ENCODE measurements at regions not wholly inside any gene's neighbourhood (a gene's known extent, or its start where the extent isn't known, plus 50 kb on each side); places are given as distances from the start of the nearest gene placed in this dataset.

DNA sequence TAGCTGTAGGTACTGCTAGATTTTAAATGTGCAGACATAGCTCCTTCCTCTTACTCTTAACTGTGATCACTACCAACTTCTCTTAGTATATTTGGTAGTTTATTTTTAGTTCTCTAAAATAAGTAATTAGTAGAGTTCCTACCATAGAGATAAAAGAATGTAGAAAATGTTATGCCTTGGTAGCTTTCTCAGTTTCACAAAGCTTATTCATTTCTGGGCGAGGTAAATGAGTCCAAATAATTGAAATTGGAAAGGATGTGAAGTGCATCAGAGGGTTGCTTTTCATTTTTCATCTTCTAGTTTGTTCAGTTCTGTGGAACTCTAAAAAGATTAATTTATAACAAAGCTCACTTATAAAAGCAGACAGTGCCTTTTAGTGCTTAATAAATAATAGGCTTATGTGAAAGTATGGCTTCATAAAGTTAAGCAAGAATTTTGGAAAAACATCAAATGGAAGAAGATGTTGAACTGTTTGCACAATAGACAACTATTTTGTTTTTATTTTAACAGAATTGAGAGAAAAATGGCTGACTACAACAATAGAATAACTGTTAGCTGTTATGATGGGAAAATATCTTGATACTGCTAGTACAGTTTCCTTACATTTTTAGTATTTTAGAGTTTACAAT, 303.7 kb downstream of the UTRN start:
- no peak overlapping the region for H3K4me3 ChIP-seq (replicated peaks in 1 of 3; ENCODE audit: insufficient read depth in 1 of 3, low read depth in 2 of 3, low read length in 3 of 3)
- DNase-seq (ENCODE audit: low spot score) (no peak), FAIRE-seq (no peak), ATAC-seq (no peak)
- ChIA-PET CTCF (ENCODE audit: low intra/inter-chr PET ratio, low total read pairs) (no interaction called here), POLR2A (interaction anchor here (1.4 kb wide), 1 partner anchor 72 kb away, joined by 3 read pairs; no protein-coding TSS in a partner anchor)
- intact Hi-C loops (cut with micrococcal nuclease; ENCODE audit: unreplicated experiment), result no loop called here
- H3K4me1 ChIP-seq (ENCODE audit: insufficient read depth, low read length), result no peaks in the 10 kb centered on the region
- no peaks in the 10 kb centered on the region for H4K20me1 ChIP-seq (ENCODE audit: insufficient read depth, low read length)
- WGBS (ENCODE audit: low lambda C conversion rate), result 96% methylated on average over 1 of the region's 1 CpG
- BruUV-seq (replicated peaks), result no TSS peak
- peaks cover 21 to 32% of the 10 kb centered on the region in 2 experiments for H3K36me3 ChIP-seq (replicated peaks in 1 of 2; ENCODE audit: control insufficient read depth in 1 of 2, insufficient read depth in 2 of 2, low read length in 2 of 2)
- no peak overlapping the region for H3K9ac ChIP-seq (ENCODE audit: insufficient read depth, low read depth, low read length)
- H3K27me3 ChIP-seq (ENCODE audit: control insufficient read depth in 1 of 2, insufficient read depth in 2 of 2, low read length in 2 of 2), result no peaks in the 10 kb centered on the region
- no peaks in the 10 kb centered on the region for H3K9me3 ChIP-seq (ENCODE audit: low read length)
- in situ Hi-C loops (cut with HindIII; ENCODE audit: extremely low pct_ligation_motif_present, low pct_unique_long_range_greater_than_20kb), result loop anchor here (10.0 kb wide), 3 partner anchors 436 to 1046 kb away; no protein-coding TSS in a partner anchor
- H3K4me2 ChIP-seq (ENCODE audit: low read depth, low read length), result no peak overlapping the region
- H2AFZ ChIP-seq (ENCODE audit: low read length), result no peak overlapping the region
- H3K79me2 ChIP-seq (ENCODE audit: insufficient read depth, low read length), result no peaks in the 10 kb centered on the region
- H3K27ac ChIP-seq (ENCODE audit: extremely low read length, insufficient read depth, low read length), result no peak overlapping the region
- TF ChIP-seq, protein P1, sequence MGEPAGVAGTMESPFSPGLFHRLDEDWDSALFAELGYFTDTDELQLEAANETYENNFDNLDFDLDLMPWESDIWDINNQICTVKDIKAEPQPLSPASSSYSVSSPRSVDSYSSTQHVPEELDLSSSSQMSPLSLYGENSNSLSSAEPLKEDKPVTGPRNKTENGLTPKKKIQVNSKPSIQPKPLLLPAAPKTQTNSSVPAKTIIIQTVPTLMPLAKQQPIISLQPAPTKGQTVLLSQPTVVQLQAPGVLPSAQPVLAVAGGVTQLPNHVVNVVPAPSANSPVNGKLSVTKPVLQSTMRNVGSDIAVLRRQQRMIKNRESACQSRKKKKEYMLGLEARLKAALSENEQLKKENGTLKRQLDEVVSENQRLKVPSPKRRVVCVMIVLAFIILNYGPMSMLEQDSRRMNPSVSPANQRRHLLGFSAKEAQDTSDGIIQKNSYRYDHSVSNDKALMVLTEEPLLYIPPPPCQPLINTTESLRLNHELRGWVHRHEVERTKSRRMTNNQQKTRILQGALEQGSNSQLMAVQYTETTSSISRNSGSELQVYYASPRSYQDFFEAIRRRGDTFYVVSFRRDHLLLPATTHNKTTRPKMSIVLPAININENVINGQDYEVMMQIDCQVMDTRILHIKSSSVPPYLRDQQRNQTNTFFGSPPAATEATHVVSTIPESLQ (CRISPR knock-in tag; conservative IDR thresholded peaks at IDR 0.05), result no peak
- no peak for TF ChIP-seq ZNF253 (CRISPR knock-in tag; IDR thresholded peaks at IDR 0.05; ENCODE audit: borderline replicate concordance)
- TF ChIP-seq ZNF136 (CRISPR knock-in tag; IDR thresholded peaks at IDR 0.05; ENCODE audit: low read depth), result no peak
- TF ChIP-seq ZNF784 (CRISPR knock-in tag; IDR thresholded peaks at IDR 0.05; ENCODE audit: borderline replicate concordance), result no peak
- TF ChIP-seq, protein P2, sequence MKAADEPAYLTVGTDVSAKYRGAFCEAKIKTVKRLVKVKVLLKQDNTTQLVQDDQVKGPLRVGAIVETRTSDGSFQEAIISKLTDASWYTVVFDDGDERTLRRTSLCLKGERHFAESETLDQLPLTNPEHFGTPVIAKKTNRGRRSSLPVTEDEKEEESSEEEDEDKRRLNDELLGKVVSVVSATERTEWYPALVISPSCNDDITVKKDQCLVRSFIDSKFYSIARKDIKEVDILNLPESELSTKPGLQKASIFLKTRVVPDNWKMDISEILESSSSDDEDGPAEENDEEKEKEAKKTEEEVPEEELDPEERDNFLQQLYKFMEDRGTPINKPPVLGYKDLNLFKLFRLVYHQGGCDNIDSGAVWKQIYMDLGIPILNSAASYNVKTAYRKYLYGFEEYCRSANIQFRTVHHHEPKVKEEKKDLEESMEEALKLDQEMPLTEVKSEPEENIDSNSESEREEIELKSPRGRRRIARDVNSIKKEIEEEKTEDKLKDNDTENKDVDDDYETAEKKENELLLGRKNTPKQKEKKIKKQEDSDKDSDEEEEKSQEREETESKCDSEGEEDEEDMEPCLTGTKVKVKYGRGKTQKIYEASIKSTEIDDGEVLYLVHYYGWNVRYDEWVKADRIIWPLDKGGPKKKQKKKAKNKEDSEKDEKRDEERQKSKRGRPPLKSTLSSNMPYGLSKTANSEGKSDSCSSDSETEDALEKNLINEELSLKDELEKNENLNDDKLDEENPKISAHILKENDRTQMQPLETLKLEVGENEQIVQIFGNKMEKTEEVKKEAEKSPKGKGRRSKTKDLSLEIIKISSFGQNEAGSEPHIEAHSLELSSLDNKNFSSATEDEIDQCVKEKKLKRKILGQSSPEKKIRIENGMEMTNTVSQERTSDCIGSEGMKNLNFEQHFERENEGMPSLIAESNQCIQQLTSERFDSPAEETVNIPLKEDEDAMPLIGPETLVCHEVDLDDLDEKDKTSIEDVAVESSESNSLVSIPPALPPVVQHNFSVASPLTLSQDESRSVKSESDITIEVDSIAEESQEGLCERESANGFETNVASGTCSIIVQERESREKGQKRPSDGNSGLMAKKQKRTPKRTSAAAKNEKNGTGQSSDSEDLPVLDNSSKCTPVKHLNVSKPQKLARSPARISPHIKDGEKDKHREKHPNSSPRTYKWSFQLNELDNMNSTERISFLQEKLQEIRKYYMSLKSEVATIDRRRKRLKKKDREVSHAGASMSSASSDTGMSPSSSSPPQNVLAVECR (CRISPR knock-in tag; IDR thresholded peaks at IDR 0.05; ENCODE audit: borderline replicate concordance), result no peak
- no peak for TF ChIP-seq ZBTB4 (CRISPR knock-in tag; IDR thresholded peaks at IDR 0.05; ENCODE audit: borderline replicate concordance)
- no peak for TF ChIP-seq NPAS2 (CRISPR knock-in tag; IDR thresholded peaks at IDR 0.05; ENCODE audit: borderline replicate concordance)
- no peak for TF ChIP-seq ZBTB42 (CRISPR knock-in tag; IDR thresholded peaks at IDR 0.05)
- TF ChIP-seq, protein P3, sequence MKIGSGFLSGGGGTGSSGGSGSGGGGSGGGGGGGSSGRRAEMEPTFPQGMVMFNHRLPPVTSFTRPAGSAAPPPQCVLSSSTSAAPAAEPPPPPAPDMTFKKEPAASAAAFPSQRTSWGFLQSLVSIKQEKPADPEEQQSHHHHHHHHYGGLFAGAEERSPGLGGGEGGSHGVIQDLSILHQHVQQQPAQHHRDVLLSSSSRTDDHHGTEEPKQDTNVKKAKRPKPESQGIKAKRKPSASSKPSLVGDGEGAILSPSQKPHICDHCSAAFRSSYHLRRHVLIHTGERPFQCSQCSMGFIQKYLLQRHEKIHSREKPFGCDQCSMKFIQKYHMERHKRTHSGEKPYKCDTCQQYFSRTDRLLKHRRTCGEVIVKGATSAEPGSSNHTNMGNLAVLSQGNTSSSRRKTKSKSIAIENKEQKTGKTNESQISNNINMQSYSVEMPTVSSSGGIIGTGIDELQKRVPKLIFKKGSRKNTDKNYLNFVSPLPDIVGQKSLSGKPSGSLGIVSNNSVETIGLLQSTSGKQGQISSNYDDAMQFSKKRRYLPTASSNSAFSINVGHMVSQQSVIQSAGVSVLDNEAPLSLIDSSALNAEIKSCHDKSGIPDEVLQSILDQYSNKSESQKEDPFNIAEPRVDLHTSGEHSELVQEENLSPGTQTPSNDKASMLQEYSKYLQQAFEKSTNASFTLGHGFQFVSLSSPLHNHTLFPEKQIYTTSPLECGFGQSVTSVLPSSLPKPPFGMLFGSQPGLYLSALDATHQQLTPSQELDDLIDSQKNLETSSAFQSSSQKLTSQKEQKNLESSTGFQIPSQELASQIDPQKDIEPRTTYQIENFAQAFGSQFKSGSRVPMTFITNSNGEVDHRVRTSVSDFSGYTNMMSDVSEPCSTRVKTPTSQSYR (CRISPR knock-in tag; IDR thresholded peaks at IDR 0.05; ENCODE audit: borderline replicate concordance), result no peak

All from HepG2 (cell line).